ENCODE measurements at regions not wholly inside any gene's neighbourhood (a gene's known extent, or its start where the extent isn't known, plus 50 kb on each side); places are given as distances from the start of the nearest gene placed in this dataset.

DNA sequence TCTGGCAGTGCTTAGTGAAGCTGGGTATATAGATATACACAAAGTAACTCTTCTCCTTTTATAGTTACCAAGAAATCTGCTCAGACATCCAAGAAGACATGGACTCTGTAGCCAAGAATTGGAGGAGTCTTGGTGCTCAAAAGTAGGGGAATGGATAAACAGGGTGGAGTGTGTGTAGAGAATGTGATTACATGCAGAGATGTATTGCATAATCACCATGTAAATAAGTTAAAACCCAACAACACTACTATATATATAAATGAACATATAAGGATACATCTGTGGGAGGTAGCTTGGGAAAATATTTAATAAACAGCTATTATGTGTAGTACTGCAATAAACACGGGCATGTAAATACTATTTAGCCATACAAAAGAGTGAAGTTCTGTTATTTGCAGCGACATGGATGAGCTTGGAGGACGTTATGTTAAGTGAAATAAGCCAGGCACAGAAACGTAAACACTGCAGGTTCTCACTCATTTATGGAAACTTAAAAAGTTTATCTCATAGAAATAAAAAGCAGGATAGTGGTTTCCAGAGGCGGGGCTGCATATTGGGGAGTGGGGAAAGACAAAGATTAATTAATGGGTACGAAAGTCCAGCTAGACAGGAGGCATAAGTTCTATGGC lies 207.5 kb downstream of the TENT4A start:
- no peak for TF ChIP-seq FOXM1 (IDR thresholded peaks at IDR 0.05; ENCODE audit: borderline replicate concordance)
- no peak for TF ChIP-seq NFRKB (IDR thresholded peaks at IDR 0.05)
- no peak for TF ChIP-seq BHLHE40 (IDR thresholded peaks at IDR 0.05; ENCODE audit: borderline replicate concordance)
- TF ChIP-seq ELF4 (IDR thresholded peaks at IDR 0.05) = no peak
- no peak for TF ChIP-seq L3MBTL2 (conservative IDR thresholded peaks at IDR 0.05)
- no peak for TF ChIP-seq SUZ12 (IDR thresholded peaks at IDR 0.05)
- TF ChIP-seq TARDBP (IDR thresholded peaks at IDR 0.05) = no peak

Measured in HEK293T (cell line).